ENCODE measurements at regions not wholly inside any gene's neighbourhood (a gene's known extent, or its start where the extent isn't known, plus 50 kb on each side); places are given as distances from the start of the nearest gene placed in this dataset.

DNA sequence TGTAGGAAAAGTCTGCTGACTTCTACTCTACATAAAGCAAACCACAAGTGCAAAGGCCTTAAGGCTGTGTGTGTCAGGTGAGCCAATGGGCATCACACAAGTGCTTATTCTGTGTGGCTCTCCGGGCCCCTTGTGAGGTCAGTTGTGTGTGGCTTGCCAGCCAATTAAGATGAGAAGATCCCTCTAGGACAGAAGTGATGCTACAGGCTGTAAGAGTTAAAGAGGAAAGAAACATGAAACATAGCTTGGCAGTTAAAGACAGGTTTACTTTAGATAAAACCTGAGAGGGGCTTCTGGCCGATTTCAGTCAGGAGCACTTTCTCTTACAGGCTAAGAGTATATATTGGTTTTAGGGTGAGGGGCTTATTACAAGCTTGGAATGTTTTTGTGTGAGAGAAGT lies 242.4 kb downstream of the NFATC2 start:
- no TSS peak for BruUV-seq (replicated peaks)
- Histone ChIP-seq H3K4me2 (ENCODE audit: insufficient read depth, low read length) (no peak overlapping the region), H3K9me3 (replicated peaks; ENCODE audit: control insufficient read depth, insufficient read depth, low read depth, low read length) (0 out of 2 replicates have a peak, but pooled peaks cover 4% of the 10 kb centered on the region), H3K9me1 (ENCODE audit: control insufficient read depth, insufficient read depth, low read length) (no peaks in the 10 kb centered on the region), H3K4me3 (no peak overlapping the region), H4K20me1 (replicated peaks; ENCODE audit: control insufficient read depth, insufficient read depth, low read length) (no peaks in the 10 kb centered on the region), H3K27ac (ENCODE audit: extremely low read depth, low read depth, low read length) (no peak overlapping the region), H2AFZ (ENCODE audit: low read depth, low read length) (no peak overlapping the region), H3K9ac (ENCODE audit: insufficient read depth in 1 of 2, low read depth in 2 of 2, low read length in 2 of 2) (no peak overlapping the region), H3K79me2 (ENCODE audit: control insufficient read depth, insufficient read depth, low read length) (no peaks in the 10 kb centered on the region), H3K4me1 (replicated peaks in 1 of 2; ENCODE audit: control insufficient read depth in 2 of 2, insufficient read depth in 2 of 2, low read length in 2 of 2) (no peaks in the 10 kb centered on the region), H3K27me3 (ENCODE audit: control insufficient read depth in 2 of 2, insufficient read depth in 2 of 2, low read length in 2 of 2) (peaks cover 9 to 18% of the 10 kb centered on the region in 2 experiments; a peak in 4 of 5 replicates), H3K36me3 (ENCODE audit: control insufficient read depth, insufficient read depth, low read length) (no peaks in the 10 kb centered on the region)
- 0% methylated on average over 2 of the region's 2 CpGs for WGBS (ENCODE audit: insufficient coverage, low coverage, missing lambda C conversion rate)
- in situ Hi-C loops (cut with MboI) (loop anchor here (10.0 kb wide), 1 partner anchor 505 kb away; the partner anchor contains the start of gene BCAS4), intact Hi-C loops (cut with micrococcal nuclease) (loop anchor here (10.0 kb wide), 1 partner anchor 505 kb away; the partner anchor contains the start of gene BCAS4)
- ChIA-PET CTCF (ENCODE audit: low intra/inter-chr PET ratio) (no interaction called here), POLR2A (interaction anchor here (0.6 kb wide), 1 partner anchor 640 kb away, joined by 3 read pairs; no protein-coding TSS in a partner anchor)
- no peak for ATAC-seq
- TF ChIP-seq HLTF (IDR thresholded peaks at IDR 0.05) (peak; percentile 99), CBX5 (IDR thresholded peaks at IDR 0.05; ENCODE audit: borderline replicate concordance, low read depth) (peak; percentile 53; the same call in 1 of the 2 replicates), HOXB6 (CRISPR knock-in tag; IDR thresholded peaks at IDR 0.05; ENCODE audit: borderline replicate concordance) (no peak), ZNF140 (CRISPR knock-in tag; IDR thresholded peaks at IDR 0.05) (no peak), RBM25 (IDR thresholded peaks at IDR 0.05; ENCODE audit: low read depth, low read length, severe bottlenecking) (peak; percentile 7), TRIM28 (IDR thresholded peaks at IDR 0.05) (peak; percentile 74), PHF20 (IDR thresholded peaks at IDR 0.05; ENCODE audit: partially characterized antibody) (no peak)
- TF ChIP-seq, protein P1, sequence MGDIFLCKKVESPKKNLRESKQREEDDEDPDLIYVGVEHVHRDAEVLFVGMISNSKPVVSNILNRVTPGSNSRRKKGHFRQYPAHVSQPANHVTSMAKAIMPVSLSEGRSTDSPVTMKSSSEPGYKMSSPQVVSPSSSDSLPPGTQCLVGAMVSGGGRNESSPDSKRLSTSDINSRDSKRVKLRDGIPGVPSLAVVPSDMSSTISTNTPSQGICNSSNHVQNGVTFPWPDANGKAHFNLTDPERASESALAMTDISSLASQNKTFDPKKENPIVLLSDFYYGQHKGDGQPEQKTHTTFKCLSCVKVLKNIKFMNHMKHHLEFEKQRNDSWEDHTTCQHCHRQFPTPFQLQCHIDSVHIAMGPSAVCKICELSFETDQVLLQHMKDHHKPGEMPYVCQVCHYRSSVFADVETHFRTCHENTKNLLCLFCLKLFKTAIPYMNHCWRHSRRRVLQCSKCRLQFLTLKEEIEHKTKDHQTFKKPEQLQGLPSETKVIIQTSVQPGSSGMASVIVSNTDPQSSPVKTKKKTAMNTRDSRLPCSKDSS (IDR thresholded peaks at IDR 0.05; ENCODE audit: low read depth, partially characterized antibody) = peak; percentile 57
- TF ChIP-seq, protein P2, sequence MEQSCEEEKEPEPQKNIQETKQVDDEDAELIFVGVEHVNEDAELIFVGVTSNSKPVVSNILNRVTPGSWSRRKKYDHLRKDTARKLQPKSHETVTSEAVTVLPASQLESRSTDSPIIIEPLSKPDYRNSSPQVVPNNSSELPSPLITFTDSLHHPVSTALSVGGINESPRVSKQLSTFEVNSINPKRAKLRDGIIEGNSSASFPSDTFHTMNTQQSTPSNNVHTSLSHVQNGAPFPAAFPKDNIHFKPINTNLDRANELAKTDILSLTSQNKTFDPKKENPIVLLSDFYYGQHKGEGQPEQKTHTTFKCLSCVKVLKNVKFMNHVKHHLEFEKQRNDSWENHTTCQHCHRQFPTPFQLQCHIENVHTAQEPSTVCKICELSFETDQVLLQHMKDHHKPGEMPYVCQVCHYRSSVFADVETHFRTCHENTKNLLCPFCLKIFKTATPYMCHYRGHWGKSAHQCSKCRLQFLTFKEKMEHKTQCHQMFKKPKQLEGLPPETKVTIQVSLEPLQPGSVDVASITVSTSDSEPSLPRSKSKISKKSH (CRISPR knock-in tag; IDR thresholded peaks at IDR 0.05) = peak; percentile 89; the same call in 1 of the 2 replicates
- FAIRE-seq = no peak
- DNase-seq (ENCODE audit: extremely low read depth in 1 of 4, low spot score in 3 of 4) = no peak

All from K562 (cell line).